GM13976 (cell line): ENCODE measurements at regions not wholly inside any gene's neighbourhood (a gene's known extent, or its start where the extent isn't known, plus 50 kb on each side); places are given as distances from the start of the nearest gene placed in this dataset.

Experiments used
- DNase-seq: peaks from one replicate; pipeline ENCODE4 v3.0.0; 2012; ENCODE audit warnings: low spot score
- in situ Hi-C: fragments of 300-500 bp; cut with MboI; formaldehyde crosslinking; loops from one replicate; pipeline ENCODE4 v1.12.0; 2022; ENCODE audit warnings: low sequenced_read_pairs, mixed read lengths, inconsistent platforms; ENCODE audit not compliant: unreplicated experiment
- TF ChIP-seq, protein P1 (sequence below): IDR thresholded peaks from 2 replicates; pipeline ENCODE4 v1.5.1; 2012; ENCODE audit warnings: borderline replicate concordance, mild to moderate bottlenecking; ENCODE audit not compliant: insufficient read depth; ENCODE audit errors: extremely low read depth, missing control alignments, control extremely low read depth

GRCh38 chr3:107315141-107315540 is 62.1 kb upstream of the CCDC54 start:
- no peak for DNase-seq
- TF ChIP-seq, protein P1, sequence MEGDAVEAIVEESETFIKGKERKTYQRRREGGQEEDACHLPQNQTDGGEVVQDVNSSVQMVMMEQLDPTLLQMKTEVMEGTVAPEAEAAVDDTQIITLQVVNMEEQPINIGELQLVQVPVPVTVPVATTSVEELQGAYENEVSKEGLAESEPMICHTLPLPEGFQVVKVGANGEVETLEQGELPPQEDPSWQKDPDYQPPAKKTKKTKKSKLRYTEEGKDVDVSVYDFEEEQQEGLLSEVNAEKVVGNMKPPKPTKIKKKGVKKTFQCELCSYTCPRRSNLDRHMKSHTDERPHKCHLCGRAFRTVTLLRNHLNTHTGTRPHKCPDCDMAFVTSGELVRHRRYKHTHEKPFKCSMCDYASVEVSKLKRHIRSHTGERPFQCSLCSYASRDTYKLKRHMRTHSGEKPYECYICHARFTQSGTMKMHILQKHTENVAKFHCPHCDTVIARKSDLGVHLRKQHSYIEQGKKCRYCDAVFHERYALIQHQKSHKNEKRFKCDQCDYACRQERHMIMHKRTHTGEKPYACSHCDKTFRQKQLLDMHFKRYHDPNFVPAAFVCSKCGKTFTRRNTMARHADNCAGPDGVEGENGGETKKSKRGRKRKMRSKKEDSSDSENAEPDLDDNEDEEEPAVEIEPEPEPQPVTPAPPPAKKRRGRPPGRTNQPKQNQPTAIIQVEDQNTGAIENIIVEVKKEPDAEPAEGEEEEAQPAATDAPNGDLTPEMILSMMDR = no peak
- in situ Hi-C loops = no loop called here

- no peak for DNase-seq
- in situ Hi-C loops = no loop called here
- TF ChIP-seq, protein P1 = no peak
Observed at GRCh38 chr3:107323723-107324122, 53.5 kb upstream of the CCDC54 start.

DNA sequence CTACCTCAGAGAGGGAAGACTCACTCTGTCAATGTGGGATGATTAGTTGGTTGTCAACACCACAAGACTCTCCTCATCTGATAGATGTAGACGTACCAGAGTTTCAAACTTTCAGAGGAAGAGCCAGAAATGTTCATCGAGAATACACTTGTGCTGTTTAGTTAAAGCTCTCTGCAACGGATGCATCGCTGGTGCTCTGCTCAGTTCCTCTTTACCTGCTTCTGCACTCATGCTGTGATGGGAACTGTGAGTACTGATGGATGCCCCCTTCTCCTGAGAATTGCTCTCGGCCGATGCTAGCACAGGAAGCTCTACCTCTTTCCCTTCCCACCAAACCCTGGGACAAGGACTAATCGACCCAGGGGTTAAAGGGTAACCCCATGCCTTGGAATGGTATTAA is 51.8 kb upstream of the CCDC54 start:
- in situ Hi-C loops = no loop called here
- DNase-seq = no peak
- TF ChIP-seq, protein P1 = no peak
